Retina (tissue), 1 donor: ENCODE measurements at regions not wholly inside any gene's neighbourhood (a gene's known extent, or its start where the extent isn't known, plus 50 kb on each side); places are given as distances from the start of the nearest gene placed in this dataset.

Experiments
- DNase-seq: peaks from one replicate; pipeline ENCODE4 v3.0.0-alpha.2; 2016

DNA sequence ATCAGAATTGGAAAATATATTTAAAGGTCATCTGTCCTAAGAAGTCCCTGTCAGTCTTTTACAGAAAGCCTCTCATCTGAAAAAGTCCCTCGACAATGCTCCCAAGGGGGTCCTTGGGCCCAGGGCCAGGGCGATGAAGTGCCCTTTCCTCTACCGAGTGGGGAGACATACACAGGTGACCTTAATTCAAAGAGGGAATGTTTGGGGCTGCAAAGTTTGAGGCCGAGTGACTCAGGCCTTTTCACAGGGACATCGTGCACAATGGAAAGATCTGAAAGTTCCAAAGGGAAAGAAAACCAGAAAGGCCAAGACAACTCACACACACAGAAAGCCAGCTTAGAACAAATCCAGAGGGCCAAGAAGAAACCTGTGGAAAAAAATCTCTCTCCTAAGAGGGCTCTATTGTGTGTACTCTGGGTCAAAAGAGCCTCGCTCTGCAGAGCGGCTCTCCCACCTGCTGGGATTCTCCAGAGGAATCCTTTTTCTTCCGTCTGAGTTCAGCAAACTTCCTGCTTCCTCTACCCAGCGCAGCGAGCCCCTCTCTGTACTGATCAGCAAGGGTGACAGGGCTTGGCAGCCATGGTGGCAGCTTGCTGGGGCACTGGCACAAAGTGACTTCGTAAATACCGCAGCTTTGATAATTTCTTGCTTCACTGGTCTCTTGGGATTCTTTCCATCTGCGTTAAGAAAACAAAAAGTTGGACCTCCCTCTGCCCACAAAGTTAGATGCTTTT, 259.1 kb downstream of the OPA1 start:
- peak; percentile 56 for DNase-seq

- no peak for DNase-seq
Observed at GRCh38 chr3:193852901-193853300, 259.9 kb downstream of the OPA1 start.

GRCh38 chr3:193853511-193854219, 260.7 kb downstream of the OPA1 start:
- no peak for DNase-seq

DNA sequence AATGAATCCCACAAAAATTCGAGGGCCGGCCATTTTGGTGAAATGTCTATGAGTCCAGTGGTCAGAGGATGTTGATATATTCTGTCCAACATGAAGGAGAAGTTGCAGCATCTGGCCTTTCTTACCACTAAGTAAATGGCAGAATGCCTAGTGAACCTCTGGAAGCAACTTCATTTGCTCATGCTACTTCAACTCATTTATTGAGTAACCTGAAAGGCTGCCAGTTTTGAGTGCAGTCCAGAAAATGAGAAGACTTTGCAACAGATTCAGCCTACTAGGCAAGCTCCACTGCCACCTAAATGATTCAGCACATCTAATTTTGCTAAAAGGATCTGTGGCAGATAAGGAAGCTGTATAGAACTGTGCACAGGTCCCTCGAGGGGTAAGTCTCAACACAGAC, 265.0 kb downstream of the OPA1 start:
- DNase-seq = no peak

- no peak for DNase-seq
Observed at GRCh38 chr3:193859195-193859594, 266.2 kb downstream of the OPA1 start.

DNA sequence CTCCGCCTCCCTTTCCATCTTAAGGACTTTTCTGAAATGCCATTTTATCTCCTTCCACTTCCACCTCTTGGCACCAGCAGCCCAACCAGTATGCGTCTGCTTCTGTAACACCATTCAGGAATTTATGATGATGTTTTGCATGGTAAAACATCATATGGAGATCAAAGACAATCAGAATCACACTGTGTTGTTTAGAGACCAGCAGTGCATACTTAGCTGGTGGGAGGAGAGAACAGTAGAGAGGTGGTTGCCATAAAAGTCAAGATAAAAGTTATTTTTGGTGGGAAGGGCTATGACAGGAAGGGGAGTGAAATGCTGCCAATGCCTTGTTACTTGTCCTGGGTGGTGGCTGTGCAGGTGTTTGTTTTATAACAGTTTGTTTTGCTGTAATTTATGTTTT, 268.0 kb downstream of the OPA1 start:
- no peak for DNase-seq

- DNase-seq = no peak
Observed at GRCh38 chr3:193862843-193863242, 269.8 kb downstream of the OPA1 start.

GRCh38 chr3:193863657-193864357, 270.8 kb downstream of the OPA1 start:
- no peak for DNase-seq

DNA sequence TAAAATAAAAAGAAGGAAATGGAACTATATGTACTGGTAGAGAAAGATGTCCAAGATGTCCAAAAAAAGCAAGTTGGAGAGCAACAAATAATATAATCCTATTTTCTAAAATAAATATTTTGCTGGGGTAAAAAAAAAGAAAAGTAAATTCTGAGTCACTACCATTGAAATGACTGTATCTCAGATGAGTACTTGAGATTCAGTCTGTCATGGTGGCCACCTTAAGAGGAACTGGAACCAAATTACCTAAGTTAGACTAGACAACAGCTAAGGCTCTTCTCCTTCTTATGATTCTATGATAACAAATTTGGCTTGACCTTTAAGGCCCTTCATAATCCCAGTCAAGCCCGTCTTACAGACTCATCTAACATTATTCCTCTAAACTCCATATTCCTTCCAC, 270.6 kb upstream of the HES1 start:
- DNase-seq = no peak

GRCh38 chr3:193865896-193866480, 270.0 kb upstream of the HES1 start:
- no peak for DNase-seq

GRCh38 chr3:193868590-193868989, 267.4 kb upstream of the HES1 start:
- no peak for DNase-seq

- peak; percentile 80 for DNase-seq
Observed at GRCh38 chr3:193869221-193870201, 266.4 kb upstream of the HES1 start.

DNA sequence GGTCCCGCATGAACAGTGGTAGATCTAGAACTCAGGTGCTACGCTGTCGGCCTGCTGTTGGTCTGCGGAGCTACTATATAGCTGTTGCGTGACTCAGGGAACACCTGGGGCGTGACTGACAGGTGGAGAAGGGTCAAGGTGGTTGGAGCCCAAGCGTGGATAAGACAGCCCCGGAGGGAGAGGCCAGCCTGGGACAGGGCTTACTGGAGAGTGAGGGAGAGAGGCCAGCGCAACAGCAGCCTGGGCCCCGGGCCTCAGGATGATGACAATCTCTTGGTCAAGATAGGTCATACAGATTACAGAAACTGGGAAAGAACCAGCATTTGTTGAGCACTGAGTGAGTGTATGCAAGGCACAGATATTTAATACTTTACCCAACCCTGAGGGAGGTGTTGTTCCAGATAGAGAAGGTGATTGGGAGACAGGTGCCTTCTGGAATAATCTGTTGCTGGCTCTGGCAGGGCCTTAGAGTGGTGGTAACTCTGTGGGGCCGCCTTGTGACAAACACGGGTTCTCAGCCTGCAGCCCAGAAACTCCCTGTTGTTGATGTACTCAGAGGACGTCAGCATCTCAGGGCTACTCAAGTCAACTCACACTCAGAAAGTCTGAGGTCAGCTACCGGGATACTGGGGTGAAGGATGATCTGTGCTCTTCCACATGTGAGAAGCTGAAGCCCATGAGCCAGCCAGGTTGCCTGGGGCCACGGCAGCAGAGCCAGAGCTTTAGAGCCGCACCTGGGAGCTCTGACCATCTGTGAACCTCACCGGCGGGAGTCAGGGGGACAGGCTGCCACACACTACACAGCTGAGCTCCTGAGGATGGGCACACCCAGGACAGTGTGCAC, 265.4 kb upstream of the HES1 start:
- peak; percentile 19 for DNase-seq

DNA sequence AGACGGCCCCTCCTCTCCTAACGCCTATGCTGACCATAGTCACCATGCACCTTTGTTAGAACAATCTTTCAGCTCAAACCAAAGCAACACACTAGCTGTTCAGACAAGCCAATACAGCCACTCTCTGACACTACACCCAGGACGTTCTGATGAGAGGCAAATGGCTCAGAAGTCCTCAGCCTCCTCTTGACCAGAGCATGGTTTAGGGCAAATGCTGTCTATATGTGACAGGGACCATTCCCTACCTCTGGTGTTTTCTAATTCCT, 264.8 kb upstream of the HES1 start:
- DNase-seq = no peak

GRCh38 chr3:193872265-193872753, 263.6 kb upstream of the HES1 start:
- DNase-seq = no peak

GRCh38 chr3:193873426-193874201, 262.3 kb upstream of the HES1 start:
- no peak for DNase-seq

- DNase-seq = no peak
Observed at GRCh38 chr3:193874512-193874911, 261.4 kb upstream of the HES1 start.

DNA sequence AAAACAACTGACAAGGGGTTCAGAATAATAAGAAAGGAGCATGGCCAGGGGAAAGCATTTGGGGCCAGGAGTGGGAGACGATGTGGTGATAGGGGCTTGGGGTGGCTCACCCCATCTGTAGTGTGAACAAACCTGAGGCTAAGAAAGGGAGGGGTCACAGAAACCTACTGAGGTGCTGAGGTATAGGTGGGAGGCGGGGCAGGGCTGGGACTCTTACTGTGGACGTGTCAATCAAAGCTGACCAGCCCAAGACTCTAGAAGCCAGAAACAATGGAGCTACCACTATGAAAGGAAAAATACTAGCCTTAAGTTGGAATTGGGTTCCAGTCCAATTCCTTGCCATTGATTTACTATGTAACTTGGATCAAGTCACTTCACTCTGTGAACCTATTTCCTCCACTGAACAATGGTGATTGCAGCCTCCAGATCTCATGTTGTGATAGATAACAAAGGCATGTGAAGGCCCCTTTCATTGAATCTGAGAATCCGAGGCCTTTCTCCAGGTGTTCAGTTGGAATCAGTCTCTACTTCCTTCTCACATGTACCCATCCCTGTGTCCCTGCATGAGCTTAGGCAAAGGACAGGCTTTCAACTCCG, 260.9 kb upstream of the HES1 start:
- DNase-seq = no peak

GRCh38 chr3:193875601-193876321, 260.2 kb upstream of the HES1 start:
- DNase-seq = no peak
